ENCODE measurements at regions not wholly inside any gene's neighbourhood (a gene's known extent, or its start where the extent isn't known, plus 50 kb on each side); places are given as distances from the start of the nearest gene placed in this dataset.

DNA sequence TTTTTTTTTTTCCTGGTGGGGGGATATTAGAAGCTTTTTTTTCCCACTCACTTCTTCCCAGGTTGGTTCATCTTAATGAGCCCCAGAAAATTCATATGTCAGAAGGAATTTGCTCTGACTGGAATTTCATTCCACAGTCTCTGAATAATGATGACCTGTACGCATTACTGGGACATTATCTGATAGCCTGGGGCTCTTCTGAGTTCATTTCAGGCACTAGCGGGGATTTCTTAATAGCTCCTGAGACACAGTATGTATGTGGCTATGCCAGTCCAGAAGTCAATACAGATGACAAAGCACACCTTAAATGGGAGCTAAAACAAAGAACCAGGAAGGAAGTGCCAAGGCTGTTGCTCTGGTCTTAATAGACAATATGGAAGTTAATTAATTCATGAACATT, 295.2 kb upstream of the IGFBP7 start:
- TF ChIP-seq CTCF (conservative IDR thresholded peaks at IDR 0.05) (no peak), ZFX (IDR thresholded peaks at IDR 0.05) (no peak)
